Thyroid gland (tissue), 4 donors: ENCODE measurements at regions not wholly inside any gene's neighbourhood (a gene's known extent, or its start where the extent isn't known, plus 50 kb on each side); places are given as distances from the start of the nearest gene placed in this dataset.

ENCODE experiments used
- DNase-seq, 2 donors: peaks; one replicate each; pipeline ENCODE4 v3.0.0-alpha.2; 2019
- H3K27ac ChIP-seq, 3 donors: fragments of 200-600 bp; sonication (generic); 1 replicate in 2 of 3; 2 replicates in 1 of 3; pipeline ENCODE4 v1.5.1; 2016 to 2019; ENCODE audit warnings: mild to moderate bottlenecking in 1 of 3, moderate library complexity in 1 of 3
- H3K27me3 ChIP-seq: fragments of 200-600 bp; sonication (generic); one replicate; pipeline ENCODE4 v1.5.1; 2019
- H3K36me3 ChIP-seq, 2 donors: fragments of 200-600 bp; sonication (generic); one replicate each; pipeline ENCODE4 v1.5.1; 2016 to 2019
- H3K4me1 ChIP-seq, 2 donors: fragments of 200-600 bp; sonication (generic); one replicate each; pipeline ENCODE4 v1.5.1; 2017 to 2019
- H3K4me3 ChIP-seq, 3 donors: fragments of 200-600 bp; sonication (generic); replicated peaks in 1 of 3; 1 replicate in 2 of 3; 2 replicates in 1 of 3; pipeline ENCODE4 v1.5.1; 2016; ENCODE audit warnings: mild to moderate bottlenecking in 1 of 3
- H3K9me3 ChIP-seq: fragments of 200-600 bp; sonication (generic); one replicate; pipeline ENCODE4 v1.5.1; 2017
- POLR2A ChIP-seq, 2 donors: fragments of 450-650 bp; IDR thresholded peaks; one replicate each; pipeline ENCODE4 v1.6.1; 2017; ENCODE audit warnings: antibody characterized with exemption in 2 of 2, mild to moderate bottlenecking in 2 of 2, moderate library complexity in 1 of 2
- WGBS, 2 donors: methylation state at CpG; one replicate each; pipeline ENCODE4 v1.1.5; 2017; 5-methylcytosine and 5-hydroxymethylcytosine counted together
- intact Hi-C: fragments of 100-400 bp; cut with DNase I; formaldehyde crosslinking; loops from one replicate; pipeline ENCODE4 v1.15.1; 2023
- TF ChIP-seq, protein P1 (sequence below), 6 experiments: fragments of 200-600 bp in 3 of 6; fragments of 450-650 bp in 3 of 6; sonication (generic) in 3 of 6; IDR thresholded peaks; one replicate each; pipeline ENCODE4 v1.5.1; 2016 to 2019; ENCODE audit warnings: antibody characterized with exemption in 6 of 6, mild to moderate bottlenecking in 2 of 6, inconsistent platforms in 1 of 6, moderate library complexity in 1 of 6

DNA sequence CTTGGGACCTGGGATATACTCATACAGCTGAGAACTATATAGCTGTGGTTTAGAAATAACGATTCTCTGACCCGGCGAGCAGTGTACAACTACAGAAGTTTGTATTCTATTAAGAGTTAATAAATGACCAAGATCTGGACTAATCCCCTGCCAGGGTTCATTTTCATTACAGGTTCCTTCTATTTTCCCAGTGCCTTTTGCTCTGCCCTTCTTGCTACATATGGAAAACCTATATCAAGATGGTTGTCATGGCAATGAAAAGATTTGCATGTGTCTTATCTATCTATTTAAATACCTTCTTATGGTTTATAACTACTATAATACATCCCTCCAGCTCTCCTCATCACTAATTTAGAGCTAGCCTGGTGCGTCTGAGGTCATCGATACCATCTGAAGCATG lies 965.2 kb downstream of the BCL11A start:
- no peaks in the 10 kb centered on the region for H3K36me3 ChIP-seq
- TF ChIP-seq, protein P1, sequence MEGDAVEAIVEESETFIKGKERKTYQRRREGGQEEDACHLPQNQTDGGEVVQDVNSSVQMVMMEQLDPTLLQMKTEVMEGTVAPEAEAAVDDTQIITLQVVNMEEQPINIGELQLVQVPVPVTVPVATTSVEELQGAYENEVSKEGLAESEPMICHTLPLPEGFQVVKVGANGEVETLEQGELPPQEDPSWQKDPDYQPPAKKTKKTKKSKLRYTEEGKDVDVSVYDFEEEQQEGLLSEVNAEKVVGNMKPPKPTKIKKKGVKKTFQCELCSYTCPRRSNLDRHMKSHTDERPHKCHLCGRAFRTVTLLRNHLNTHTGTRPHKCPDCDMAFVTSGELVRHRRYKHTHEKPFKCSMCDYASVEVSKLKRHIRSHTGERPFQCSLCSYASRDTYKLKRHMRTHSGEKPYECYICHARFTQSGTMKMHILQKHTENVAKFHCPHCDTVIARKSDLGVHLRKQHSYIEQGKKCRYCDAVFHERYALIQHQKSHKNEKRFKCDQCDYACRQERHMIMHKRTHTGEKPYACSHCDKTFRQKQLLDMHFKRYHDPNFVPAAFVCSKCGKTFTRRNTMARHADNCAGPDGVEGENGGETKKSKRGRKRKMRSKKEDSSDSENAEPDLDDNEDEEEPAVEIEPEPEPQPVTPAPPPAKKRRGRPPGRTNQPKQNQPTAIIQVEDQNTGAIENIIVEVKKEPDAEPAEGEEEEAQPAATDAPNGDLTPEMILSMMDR (IDR thresholded peaks at IDR 0.05) = no peak
- no peak for TF ChIP-seq POLR2A (IDR thresholded peaks at IDR 0.05)
- WGBS, 2 donors = 96 to 97% methylated on average over 5 of the region's 5 CpGs
- H3K9me3 ChIP-seq = no peaks in the 10 kb centered on the region
- H3K4me1 ChIP-seq = no peaks in the 10 kb centered on the region
- no peak overlapping the region for H3K4me3 ChIP-seq
- no peak overlapping the region for H3K27ac ChIP-seq
- intact Hi-C loops = no loop called here
- no peak for DNase-seq
- H3K27me3 ChIP-seq = no peaks in the 10 kb centered on the region

DNA sequence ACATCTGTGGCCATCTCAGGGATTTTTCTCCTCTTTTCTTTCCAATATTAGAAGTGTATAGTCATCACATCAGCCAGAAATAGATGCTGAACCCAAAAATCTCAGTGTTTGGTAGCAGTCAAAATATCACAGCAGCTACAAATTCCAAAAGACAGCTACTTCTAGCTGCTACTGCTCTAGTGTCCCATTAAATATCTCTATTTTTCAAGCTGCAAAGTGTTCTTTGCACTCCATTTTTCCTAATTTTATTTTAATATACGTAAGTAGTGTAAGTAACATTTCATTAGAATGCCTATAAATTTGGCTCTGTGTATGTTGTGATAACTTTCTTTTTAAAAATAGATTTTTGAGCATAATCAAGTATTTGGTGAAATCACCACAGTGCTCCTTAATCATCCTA lies 967.3 kb downstream of the BCL11A start:
- WGBS, 2 donors = 90 to 91% methylated on average over 1 of the region's 1 CpG
- no peak for DNase-seq
- Histone ChIP-seq H3K36me3 (no peaks in the 10 kb centered on the region), H3K27me3 (no peaks in the 10 kb centered on the region), H3K9me3 (no peaks in the 10 kb centered on the region), H3K4me3 (no peak overlapping the region), H3K4me1 (no peaks in the 10 kb centered on the region), H3K27ac (no peak overlapping the region)
- intact Hi-C loops = no loop called here
- TF ChIP-seq, protein P1 (IDR thresholded peaks at IDR 0.05) = no peak
- TF ChIP-seq POLR2A (IDR thresholded peaks at IDR 0.05) = no peak

DNA sequence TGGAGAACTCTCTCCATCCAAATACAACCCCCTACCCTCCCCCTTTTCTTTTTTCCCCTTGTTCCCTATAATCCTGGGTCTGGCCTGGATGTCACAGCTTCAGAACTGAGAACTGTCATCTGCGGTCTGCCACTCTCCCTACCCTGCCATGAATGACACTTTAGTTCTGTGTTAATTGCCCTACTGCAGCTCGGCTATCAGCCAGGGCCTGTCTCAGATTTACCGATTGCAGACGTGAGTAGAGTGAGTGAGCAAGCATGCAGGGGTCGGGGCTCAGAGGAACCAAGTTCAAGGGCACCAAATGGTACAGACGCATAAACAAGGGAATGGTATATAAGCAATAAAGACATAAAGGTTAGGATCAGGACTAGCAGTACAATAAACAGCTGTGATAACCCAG lies 967.8 kb downstream of the BCL11A start:
- Histone ChIP-seq H3K27ac (no peak overlapping the region), H3K9me3 (no peaks in the 10 kb centered on the region), H3K4me1 (no peaks in the 10 kb centered on the region), H3K36me3 (no peaks in the 10 kb centered on the region), H3K27me3 (no peaks in the 10 kb centered on the region), H3K4me3 (no peak overlapping the region)
- WGBS, 2 donors = 47% methylated on average over 6 of the region's 6 CpGs
- DNase-seq = no peak
- intact Hi-C loops = no loop called here
- TF ChIP-seq, protein P1 (IDR thresholded peaks at IDR 0.05) = no peak
- TF ChIP-seq POLR2A (IDR thresholded peaks at IDR 0.05) = no peak

DNA sequence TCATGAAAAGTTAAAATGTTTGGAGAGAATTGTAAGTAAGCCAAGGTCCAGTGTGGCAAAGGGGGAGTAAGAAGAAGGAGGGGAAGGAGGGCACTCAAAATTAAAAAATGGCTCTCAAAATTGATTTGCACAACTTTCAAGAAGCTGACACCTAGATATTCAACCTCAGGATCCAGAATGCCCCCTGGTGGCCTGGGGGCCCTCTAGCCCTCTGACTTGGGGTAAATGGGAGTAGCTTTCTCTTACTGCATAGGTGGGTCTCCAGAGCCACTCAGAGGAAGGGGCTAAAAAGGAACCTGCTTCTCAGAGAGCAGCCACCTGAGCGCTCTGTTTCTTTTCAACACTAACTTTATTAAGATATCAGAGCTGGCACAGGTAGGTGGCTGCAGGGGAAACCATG lies 968.5 kb downstream of the BCL11A start:
- no peaks in the 10 kb centered on the region for H3K36me3 ChIP-seq
- WGBS, 2 donors = 93 to 96% methylated on average over 1 of the region's 1 CpG
- no peaks in the 10 kb centered on the region for H3K9me3 ChIP-seq
- peak; percentile 4 to 7 for DNase-seq
- H3K27ac ChIP-seq = no peak overlapping the region
- no peak overlapping the region for H3K4me3 ChIP-seq
- H3K27me3 ChIP-seq = no peaks in the 10 kb centered on the region
- TF ChIP-seq, protein P1 (IDR thresholded peaks at IDR 0.05) = peak in 2 of 6 experiments; percentile 19 to 20
- no peak for TF ChIP-seq POLR2A (IDR thresholded peaks at IDR 0.05)
- H3K4me1 ChIP-seq = no peaks in the 10 kb centered on the region
- intact Hi-C loops = no loop called here

DNA sequence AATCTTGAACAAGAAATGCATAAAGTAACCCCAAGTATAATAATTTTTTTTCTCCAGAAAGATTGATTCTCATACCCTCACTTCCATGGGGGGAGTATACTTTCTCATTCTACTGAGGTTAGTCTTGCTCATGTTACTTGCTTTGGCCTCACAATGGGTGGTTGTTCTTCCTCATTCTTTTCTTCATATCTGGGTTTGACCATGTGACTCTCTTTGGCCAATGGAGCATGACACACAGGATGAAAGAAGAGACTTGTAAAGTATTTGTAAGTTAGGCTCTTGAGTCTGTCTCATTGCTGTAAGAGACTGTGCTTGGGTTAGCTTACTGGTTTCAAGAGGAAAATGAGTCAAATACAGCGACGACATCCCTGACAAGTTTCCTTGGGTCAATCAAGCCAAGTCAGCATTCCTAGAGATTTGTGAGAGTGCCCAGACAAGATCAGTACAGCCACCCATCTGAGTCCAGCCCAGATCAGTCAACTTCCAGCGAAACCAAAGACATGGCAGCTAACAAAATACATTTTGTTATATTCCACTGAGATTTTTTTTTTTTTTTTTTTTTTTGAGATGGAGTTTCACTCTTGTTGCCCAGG lies 970.2 kb downstream of the BCL11A start:
- H3K36me3 ChIP-seq = no peaks in the 10 kb centered on the region
- H3K9me3 ChIP-seq = no peaks in the 10 kb centered on the region
- no peak for DNase-seq
- TF ChIP-seq POLR2A (IDR thresholded peaks at IDR 0.05) = no peak
- TF ChIP-seq, protein P1 (IDR thresholded peaks at IDR 0.05) = no peak
- intact Hi-C loops = no loop called here
- H3K27me3 ChIP-seq = no peaks in the 10 kb centered on the region
- WGBS, 2 donors = 60 to 70% methylated on average over 3 of the region's 3 CpGs
- H3K4me3 ChIP-seq = no peak overlapping the region
- H3K27ac ChIP-seq = no peak overlapping the region
- H3K4me1 ChIP-seq = no peaks in the 10 kb centered on the region
